Neural progenitor cell (in vitro differentiated cells): ENCODE measurements at regions not wholly inside any gene's neighbourhood (a gene's known extent, or its start where the extent isn't known, plus 50 kb on each side); places are given as distances from the start of the nearest gene placed in this dataset.

ENCODE experiments used
- EZH2 ChIP-seq: fragments of 200-600 bp; sonication (generic); IDR thresholded peaks from 2 replicates; pipeline ENCODE4 v1.6.1; 2017; ENCODE audit warnings: antibody characterized with exemption, mild to moderate bottlenecking, moderate library complexity
- EZH2phosphoT487 ChIP-seq: fragments of 200-600 bp; sonication (generic); IDR thresholded peaks from 2 replicates; pipeline ENCODE4 v1.6.1; 2017; ENCODE audit warnings: antibody characterized with exemption
- TF ChIP-seq, protein P1 (sequence below): fragments of 200-600 bp; sonication (generic); IDR thresholded peaks from 2 replicates; pipeline ENCODE4 v1.5.1; 2017; ENCODE audit warnings: antibody characterized with exemption, mild to moderate bottlenecking

DNA sequence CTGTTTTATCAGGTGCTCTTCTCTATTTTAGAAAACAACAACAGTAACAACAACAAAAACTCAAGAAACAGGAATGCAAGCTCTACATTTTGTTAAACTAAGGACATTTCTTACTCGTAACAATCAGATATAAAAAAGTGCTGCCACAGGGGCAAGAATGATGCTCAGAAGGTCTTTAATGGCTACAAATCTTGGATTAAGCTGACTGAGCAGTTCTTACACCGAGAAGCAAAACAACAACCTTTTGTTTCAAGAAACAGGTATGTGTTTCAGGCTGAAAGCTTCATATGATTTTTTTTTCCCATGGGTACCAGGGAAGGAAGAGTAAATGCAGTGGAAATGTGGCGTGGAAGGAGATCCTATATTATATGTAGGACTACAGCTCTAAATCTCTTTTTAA lies 786.8 kb upstream of the FBXO33 start:
- TF ChIP-seq, protein P1, sequence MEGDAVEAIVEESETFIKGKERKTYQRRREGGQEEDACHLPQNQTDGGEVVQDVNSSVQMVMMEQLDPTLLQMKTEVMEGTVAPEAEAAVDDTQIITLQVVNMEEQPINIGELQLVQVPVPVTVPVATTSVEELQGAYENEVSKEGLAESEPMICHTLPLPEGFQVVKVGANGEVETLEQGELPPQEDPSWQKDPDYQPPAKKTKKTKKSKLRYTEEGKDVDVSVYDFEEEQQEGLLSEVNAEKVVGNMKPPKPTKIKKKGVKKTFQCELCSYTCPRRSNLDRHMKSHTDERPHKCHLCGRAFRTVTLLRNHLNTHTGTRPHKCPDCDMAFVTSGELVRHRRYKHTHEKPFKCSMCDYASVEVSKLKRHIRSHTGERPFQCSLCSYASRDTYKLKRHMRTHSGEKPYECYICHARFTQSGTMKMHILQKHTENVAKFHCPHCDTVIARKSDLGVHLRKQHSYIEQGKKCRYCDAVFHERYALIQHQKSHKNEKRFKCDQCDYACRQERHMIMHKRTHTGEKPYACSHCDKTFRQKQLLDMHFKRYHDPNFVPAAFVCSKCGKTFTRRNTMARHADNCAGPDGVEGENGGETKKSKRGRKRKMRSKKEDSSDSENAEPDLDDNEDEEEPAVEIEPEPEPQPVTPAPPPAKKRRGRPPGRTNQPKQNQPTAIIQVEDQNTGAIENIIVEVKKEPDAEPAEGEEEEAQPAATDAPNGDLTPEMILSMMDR: no peak
- TF ChIP-seq EZH2 (no peak), EZH2phosphoT487 (no peak)
